NCI-H2107 treated with DMSO at 0.1 percent for 48 hours (cell line): ENCODE measurements at regions not wholly inside any gene's neighbourhood (a gene's known extent, or its start where the extent isn't known, plus 50 kb on each side); places are given as distances from the start of the nearest gene placed in this dataset.
"Not testable (repeated sequence)": the region's sequence is repeated elsewhere in the genome, so short reads cannot be mapped to it uniquely, and the experiment has no call there.

Source experiments
- DNase-seq: peaks from one replicate; lab custom pipeline; 2025; ENCODE audit not compliant: unreplicated experiment; lab: John Stamatoyannopoulos, UW

DNA sequence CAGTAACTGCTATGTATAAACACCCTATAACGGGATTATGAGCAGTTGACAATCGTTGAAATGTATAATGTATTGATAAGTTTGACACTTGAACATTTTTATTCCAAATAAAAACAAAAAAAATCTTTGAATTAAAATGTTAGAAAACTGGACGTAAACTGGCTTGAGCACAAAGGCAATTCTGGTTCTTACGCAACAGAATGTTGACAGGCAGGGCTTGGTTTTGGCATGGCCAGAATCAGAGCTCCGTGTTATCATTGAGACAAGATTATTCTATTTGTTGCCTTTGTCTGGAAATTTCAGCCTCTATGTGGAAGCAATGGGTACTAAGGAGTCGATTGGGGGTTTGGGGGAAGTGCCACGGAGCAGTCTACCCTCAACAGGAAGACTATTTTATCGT lies 1028.6 kb upstream of the ZEB2 start:
- DNase-seq, result no peak

DNA sequence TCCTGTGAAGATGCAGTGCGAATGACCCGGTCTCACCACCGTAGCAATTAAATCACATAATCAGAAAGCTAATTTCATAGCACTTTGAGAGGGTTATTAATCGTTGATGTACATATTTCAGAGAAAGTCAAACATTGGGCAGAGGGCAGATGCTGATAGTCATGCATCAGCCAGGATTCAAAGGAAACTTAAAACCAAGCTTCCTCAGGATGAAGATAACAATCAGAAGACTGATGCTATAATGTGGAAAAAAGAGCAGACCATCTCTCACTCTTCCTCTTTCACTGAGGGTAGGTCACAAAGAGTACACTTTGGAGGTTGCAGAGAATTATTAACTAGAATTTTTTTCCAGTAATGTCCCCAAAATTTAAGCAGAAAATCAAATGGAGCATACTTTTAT lies 1027.7 kb upstream of the ZEB2 start:
- DNase-seq, result no peak

DNA sequence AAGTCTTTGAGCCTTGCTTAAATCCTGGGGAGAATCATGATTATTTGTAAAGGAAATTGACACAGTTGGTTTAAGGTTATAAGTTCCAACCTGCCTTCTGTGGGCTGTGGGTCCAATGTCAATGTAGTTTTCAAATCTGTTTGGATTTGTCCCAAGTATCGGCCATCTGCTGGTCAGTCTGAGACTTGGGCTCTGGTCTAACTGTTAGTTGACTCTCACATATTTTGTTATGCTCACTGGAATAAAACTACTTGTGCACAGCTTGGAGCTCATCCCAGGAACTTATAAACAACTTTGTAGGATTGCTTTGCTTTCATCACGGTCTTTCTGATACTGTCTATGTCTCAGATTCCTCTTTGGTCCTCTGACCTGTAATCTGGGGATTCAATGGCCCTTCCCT lies 1026.2 kb upstream of the ZEB2 start:
- DNase-seq, result no peak

DNA sequence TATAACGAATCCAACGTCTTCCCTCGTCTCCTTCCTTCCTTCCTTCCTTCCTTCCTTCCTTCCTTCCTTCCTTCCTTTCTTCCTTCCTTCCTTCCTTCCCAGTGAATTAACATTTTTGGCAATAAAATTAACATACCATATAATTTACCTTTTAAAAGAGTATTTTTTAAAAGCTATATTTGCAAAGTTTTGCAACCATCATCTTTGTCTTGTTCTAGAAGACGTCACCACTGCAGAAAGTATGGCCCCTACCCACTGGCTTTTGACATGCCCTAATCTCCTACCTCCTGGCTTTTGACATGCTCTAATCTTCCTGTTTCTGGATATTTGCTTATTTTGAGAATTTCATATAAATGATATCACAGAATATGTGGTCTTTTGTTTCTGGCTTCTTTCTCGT lies 1023.9 kb upstream of the ZEB2 start:
- no peak for DNase-seq

DNA sequence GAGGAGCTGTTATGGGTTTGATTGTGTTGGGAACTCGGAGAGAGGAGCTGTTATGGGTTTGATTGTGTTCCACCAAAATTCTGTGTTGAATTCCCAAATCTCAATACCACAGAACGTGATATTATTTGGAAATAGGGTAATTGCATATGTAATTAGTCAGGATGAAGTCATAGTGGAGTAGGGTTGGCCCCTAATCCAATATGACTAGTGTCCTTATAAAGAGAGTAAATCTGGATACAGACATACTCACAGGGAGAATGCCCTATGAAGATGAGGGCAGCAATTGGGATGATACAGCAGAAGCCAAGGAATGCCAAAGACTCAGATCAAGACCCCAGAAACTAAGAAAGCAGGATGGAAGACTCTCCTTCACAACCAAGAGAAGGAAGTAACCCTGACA lies 1023.2 kb upstream of the ZEB2 start:
- DNase-seq, result no peak

DNA sequence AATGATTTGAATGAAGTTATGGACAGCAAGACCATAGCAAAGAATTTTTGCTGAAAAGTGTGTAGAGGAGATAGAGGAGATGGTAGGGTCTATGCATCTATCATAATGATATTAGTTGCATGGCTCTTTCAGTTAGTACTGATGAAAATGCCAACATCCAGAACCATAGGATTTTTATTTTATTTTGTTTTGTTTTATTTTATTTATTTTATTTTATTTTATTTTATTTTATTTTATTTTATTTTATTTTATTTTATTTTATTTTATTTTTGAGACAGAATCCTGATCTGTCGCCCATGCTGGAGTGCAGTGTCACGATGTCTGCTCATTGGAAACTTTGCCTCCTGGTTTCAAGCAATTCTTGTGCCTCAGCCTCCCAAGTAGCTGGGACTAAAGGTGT lies 1021.1 kb upstream of the ZEB2 start:
- no peak for DNase-seq

DNA sequence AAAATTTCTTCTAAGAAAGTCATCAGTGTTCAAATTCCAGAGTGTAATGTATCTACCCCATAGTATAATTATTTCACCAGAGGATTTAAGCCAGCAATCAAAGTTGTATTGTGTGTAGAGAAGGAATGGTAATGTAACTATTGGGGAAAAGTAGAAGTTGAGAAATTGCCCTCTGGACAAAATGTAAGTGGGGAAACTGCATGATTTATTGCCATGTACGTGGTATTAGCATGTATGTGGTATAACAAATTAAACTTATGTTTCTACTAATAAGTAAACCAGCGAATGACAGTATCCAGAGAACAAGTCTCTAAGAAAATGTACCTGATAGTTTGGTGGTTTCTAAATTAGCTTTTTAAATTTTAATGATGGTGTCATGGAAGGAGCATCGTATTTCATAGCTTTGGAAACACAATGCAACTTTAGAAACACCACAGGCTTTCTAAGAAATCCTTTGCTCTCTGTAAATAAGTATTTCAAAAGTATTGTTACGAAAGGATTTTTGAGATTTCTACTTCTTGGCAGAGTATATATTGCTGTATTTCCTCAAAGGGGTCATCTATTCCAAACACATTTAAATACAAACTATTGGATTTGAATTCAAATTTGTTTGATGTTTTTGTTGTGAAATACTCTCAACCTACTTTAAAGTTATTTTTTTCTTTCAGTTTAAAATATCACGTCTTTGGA lies 1018.9 kb upstream of the ZEB2 start:
- DNase-seq, result peak; percentile 1

DNA sequence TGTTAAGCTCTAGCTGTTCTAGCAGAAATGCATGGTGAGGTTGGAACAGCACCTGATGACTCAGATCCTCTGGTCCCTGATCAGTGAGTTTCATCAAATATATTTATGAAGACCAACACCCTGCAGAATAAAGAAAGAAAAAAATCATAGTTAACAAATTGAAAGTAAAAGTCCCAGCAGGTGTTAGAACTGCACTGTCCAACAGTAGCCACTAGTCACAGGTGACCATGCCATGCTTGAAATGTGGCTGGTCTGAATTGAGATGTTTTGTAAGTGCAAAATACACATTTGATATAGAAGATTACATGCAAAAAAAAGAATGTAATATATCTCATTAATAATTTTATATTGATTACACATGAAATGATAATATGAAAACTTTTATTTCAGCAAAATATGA lies 1010.7 kb upstream of the ZEB2 start:
- DNase-seq, result no peak

DNA sequence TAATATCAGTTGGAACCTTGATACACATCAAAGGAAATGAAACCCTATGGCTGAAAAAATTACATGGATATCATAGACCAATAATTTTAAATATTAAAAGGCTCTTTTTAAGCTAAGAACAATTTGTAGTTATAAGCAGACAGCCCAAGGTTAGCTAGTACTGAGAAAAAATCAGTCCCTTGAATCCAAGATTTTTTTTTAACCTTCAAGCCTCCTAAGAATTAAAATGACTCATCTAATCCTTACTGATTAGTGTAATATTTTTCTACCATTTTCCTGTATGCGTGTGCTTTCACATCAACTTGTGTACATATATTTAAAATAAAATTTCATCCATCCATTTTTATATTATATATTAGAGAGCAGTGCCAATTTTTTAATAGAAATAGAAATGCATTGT lies 1004.9 kb upstream of the ZEB2 start:
- no peak for DNase-seq

DNA sequence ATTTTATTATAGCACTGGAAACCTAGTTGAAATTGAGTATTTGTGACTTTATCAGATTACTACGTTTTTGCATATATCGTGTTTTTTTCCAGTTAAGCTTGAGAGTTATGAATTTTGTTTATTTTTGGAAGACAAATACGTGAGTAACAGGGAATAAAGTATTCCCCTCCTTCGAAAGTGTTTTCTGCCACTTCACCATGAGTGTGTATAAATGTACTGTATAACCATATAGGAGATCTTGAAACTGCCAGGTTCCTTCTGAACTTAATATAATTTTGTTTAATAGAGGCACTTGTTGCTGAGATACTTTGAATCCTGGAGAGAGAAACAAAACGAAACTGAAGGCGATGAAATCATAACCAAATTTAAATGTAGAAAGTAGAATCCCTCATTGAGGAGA lies 1004.4 kb upstream of the ZEB2 start:
- no peak for DNase-seq

DNA sequence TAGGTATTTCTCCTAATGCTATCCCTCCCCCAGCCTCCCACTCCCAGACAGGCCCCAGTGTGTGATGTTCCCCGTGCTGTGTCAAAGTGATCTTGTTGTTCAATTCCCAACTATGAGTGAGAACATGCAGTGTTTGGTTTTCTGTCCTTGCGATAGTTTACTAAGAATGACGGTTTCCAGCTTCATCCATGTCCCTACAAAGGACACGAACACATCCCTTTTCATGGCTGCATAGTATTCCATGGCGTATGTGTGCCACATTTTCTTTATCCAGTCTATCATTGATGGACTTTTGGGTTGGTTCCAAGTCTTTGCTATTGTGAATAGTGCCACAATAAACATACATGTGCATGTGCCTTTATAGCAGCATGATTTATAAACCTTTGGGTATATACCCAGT lies 999.3 kb upstream of the ZEB2 start:
- DNase-seq, result not testable (repeated sequence)

DNA sequence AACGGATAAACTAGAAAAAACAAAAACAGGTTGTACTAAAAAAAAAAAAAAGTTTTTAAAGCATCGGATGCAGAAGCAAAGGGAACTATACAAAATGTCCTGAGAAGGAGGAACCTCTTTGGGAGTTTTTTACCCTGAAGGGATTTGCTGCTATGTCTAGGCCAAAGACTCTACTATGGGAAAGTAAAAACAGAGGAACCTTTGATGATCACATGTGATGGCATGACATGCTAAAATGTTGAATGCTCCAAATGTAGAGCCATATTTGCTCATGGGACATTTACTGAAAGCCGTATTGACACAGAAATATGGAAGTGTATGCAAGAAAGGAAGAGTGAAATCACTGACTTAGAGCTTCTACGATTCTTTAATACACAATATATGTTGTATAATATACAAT lies 992.0 kb upstream of the ZEB2 start:
- no peak for DNase-seq

DNA sequence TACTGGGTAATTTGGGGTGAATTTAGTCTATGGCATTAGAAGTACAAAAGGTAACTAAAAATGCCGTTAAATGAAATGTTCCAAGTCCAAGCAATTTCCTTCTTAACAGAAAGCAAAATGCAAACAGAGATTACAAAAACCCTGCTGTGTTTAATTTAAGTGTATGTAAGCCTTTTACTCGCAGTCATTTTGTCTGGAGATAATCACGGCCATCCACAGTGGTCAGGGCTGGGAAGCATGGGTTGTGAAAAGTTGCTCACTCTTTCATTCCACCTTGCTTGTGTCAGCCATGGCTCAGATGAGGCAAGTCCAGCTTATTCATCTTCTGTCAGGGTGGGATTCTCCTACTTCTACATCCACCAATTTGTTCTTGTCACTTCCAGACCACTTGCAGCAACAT lies 983.6 kb upstream of the ZEB2 start:
- no peak for DNase-seq

DNA sequence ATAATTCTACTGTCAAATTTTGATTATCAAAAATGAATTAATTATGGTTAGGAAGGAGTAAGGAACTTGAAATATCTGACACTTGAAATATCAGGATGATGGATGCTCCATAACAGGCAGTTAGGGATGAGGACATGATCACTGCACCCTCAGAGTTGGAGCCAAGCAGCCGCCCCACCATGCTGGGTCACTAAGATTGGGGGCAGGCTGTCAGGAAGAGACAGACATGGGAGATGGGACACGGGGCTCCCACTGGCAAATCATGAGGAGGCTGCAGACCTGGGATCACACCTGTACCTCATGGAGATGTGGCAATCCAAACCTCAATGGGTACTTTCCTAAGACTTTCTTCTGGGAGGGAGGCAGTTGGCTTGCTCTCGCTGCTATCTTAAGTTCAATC lies 982.0 kb upstream of the ZEB2 start:
- DNase-seq, result no peak

DNA sequence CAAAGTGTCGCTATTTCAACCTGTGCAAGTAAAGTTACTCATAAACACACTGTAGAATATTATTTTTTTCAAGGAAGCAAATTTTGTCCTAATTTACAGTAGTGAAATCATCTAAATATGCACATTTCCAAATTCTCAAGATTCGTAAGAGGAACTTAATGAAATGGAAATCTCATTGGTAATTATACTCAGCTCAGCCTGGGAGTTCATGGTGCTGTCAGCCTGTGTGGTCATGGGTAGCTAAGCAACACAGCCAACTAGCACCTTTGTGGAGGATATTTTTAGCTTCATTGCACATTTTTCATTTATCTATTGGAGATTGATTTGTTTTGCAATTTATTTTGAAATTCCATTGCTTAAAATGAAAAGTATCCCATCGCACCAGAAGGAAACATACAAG lies 975.7 kb upstream of the ZEB2 start:
- no peak for DNase-seq

DNA sequence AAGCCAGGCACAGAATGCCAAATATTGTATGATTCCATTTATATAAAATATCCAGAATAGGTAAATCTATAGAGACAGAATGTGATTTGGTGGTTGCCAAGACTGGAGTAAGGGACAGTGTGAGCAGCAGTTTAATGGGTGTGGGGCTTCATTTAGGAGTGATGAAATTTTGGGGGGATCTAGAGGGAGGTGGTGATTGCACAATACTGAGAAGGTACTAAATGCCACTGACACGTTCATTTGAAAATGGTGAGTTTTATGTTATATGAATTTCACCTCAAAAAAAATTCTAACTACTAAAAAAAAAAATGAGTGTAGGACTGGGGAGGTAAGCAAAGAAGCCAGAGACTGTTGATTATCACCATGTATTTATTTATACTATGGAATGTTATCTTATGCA lies 974.5 kb upstream of the ZEB2 start:
- DNase-seq, result no peak

DNA sequence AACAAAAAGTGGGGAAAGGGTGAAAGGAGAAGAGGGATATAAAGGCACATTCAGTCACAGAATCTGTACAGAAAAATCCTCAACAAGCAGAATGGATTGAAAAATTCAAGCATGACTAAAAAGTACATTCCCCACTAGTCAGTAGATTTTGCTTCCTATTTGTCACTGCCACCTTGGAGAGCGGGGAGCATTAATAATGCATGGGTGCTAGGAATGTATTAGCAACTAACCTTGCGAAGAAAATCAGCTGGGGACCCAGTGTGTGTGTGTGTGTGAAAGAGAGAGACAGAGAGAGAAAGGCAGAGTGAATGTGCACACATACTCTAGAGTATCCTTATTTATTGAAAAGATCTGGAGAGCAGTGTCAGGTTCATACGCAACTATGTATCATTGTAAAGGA lies 968.7 kb upstream of the ZEB2 start:
- no peak for DNase-seq

DNA sequence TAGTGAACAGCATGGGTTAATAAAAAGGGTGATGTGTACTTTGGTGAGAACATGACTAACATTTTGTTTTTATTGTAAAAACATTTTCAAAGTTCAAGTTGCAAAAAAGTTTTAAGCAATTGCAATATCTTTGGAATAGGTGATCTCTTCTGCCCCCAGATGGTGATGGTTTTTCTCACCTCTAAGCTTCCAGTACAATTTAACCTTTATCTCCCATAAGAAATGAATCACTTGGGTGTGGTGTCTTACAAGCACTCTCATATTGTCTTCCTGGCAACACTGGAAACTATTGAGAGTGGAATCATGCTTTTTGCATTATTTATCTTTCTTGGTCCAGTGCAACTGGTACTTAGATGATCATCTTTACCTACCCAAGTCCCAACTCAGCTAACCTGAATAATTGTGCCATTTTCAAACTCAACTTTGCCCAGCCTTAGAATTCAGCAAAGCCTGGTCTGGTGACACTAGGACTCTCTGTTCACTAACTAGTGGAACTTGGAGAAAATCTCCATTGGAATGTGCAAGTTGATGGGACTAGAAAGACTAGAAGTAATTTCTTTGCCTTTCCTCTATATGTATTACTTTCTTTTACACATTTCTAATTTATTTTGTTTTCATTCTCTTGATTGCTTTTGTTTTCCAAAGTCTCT lies 964.7 kb upstream of the ZEB2 start:
- DNase-seq, result no peak

DNA sequence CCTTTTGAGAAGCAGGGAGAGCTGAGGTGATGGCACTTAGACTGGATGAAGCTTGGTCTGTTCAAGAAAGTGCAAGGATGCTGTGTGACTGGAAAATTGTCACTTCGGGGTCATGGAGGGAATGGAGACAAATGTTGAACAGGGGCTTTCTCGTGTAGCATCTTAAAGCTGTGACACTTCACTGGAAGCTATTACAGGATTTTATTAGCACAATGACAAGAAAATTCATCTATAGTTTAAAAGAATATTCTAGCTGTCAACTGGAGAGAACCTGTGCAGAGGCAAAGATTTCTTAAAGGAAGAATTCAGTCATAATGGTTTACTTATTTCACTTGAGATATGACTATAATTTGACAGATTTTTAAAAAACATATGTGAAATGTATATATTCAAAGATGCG lies 963.9 kb upstream of the ZEB2 start:
- no peak for DNase-seq

DNA sequence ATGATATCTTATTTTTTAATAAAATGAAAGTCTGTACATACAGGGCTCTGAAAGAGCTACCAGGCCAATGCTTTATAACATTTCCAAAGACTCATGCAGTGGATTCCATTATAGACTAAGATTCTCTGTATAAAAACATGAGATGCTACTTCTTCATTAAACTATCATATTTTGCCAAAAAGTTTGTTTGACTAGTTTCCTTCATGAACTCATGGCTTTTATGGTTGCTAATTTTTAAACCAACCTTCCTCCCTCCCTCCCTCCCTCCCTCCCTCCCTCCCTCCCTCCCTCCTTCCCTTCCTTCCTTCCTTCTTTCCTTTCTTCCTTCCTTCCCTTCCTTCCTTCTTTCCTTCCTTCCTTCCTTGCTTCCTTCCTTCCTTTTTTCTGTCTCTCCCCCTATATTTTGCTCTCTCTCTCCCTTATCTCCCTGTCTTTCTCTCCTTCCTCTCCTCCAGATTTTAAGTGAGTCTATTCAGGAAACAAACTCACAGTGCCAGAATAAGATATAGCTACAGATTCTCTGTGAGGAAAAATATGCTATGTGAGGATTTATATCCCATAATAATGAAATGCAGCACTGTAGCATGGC lies 961.5 kb upstream of the ZEB2 start:
- no peak for DNase-seq

DNA sequence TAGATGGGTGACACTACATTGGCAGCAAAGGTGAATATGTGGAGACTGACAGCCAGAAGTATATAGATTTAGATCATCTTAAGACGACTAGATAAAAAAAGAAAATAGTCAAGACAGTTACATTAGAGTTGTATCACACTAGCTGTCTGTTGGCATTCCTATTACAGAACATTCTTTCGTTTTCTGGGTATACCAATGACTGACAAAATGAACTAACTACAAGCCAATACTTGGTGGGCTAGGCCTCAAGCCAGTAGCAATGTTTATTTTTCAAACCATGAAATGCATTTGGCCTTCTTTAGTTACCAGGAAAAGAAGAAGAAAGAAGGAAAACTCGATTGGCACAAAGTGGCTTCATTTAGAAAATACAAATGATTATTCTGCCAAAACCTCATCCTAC lies 944.9 kb upstream of the ZEB2 start:
- DNase-seq, result no peak

DNA sequence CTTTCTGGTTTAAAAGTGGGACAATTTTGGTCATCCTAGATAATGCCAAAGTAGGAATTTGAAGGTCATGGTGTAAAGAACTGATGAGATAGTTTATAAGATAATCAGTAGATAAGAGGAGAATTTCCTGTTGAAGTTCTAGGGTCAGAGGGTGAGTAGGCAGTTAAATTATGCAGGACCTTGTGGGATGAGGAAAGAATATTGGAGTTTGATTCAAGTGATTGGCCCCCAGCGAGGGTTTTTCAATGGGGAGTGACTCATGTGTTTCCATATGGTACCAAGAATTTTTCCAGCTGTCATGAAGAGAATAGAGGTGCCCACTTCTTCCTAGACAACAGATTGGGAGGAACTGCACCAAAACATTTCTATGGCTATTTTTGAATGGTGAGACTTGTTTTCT lies 940.2 kb upstream of the ZEB2 start:
- no peak for DNase-seq
